ENCODE measurements at regions not wholly inside any gene's neighbourhood (a gene's known extent, or its start where the extent isn't known, plus 50 kb on each side); places are given as distances from the start of the nearest gene placed in this dataset.

GRCh38 chr9:11432361-11432760 lies 819.6 kb upstream of the PTPRD start:
- ATAC-seq (no peak), DNase-seq (no peak)
- Mint-ChIP-seq H3K4me3 (no peak overlapping the region), H3K9me3 (ENCODE audit: low read depth) (peaks cover 11% of the 10 kb centered on the region), H3K27ac (no peak overlapping the region), H3K27me3 (no peaks in the 10 kb centered on the region), H3K36me3 (ENCODE audit: low read depth) (no peaks in the 10 kb centered on the region), H3K4me1 (no peaks in the 10 kb centered on the region)
- intact Hi-C loops (cut with DNase I, micrococcal nuclease): no loop called here
- POLR2A ChIA-PET: no interaction called here
- CTCF ChIA-PET: no interaction called here

- Mint-ChIP-seq H3K27me3 (no peaks in the 10 kb centered on the region), H3K9me3 (ENCODE audit: low read depth) (peaks cover 23% of the 10 kb centered on the region), H3K4me1 (no peaks in the 10 kb centered on the region), H3K4me3 (no peak overlapping the region), H3K27ac (no peak overlapping the region), H3K36me3 (ENCODE audit: low read depth) (no peaks in the 10 kb centered on the region)
- DNase-seq (no peak), ATAC-seq (no peak)
- POLR2A ChIA-PET: no interaction called here
- CTCF ChIA-PET: no interaction called here
- intact Hi-C loops (cut with DNase I, micrococcal nuclease): no loop called here
Measured at GRCh38 chr9:11443631-11444030, 830.8 kb upstream of the PTPRD start.

- CTCF ChIA-PET: no interaction called here
- POLR2A ChIA-PET: no interaction called here
- H3K27me3 Mint-ChIP-seq: no peaks in the 10 kb centered on the region
Measured at GRCh38 chr9:11457825-11458790, 845.3 kb upstream of the PTPRD start.

GRCh38 chr9:11469745-11470144 lies 856.9 kb upstream of the PTPRD start:
- H3K9me3 Mint-ChIP-seq (ENCODE audit: low read depth): no peaks in the 10 kb centered on the region
- ATAC-seq (no peak), DNase-seq (no peak)
- H3K4me3 Mint-ChIP-seq: no peak overlapping the region
- H3K4me1 Mint-ChIP-seq: no peaks in the 10 kb centered on the region
- H3K27ac Mint-ChIP-seq: no peak overlapping the region
- intact Hi-C loops (cut with DNase I, micrococcal nuclease): no loop called here
- ChIA-PET POLR2A (no interaction called here), CTCF (no interaction called here)
- no peaks in the 10 kb centered on the region for H3K27me3 Mint-ChIP-seq
- H3K36me3 Mint-ChIP-seq (ENCODE audit: low read depth): no peaks in the 10 kb centered on the region

More at GRCh38 chr9:11457825-11458790, 845.3 kb upstream of the PTPRD start:
- peaks cover 7% of the 10 kb centered on the region for H3K9me3 Mint-ChIP-seq (ENCODE audit: low read depth)
- no peak overlapping the region for H3K27ac Mint-ChIP-seq
- H3K4me3 Mint-ChIP-seq: no peak overlapping the region
- DNase-seq (no peak), ATAC-seq (no peak)
- no peaks in the 10 kb centered on the region for H3K4me1 Mint-ChIP-seq
- H3K36me3 Mint-ChIP-seq (ENCODE audit: low read depth): no peaks in the 10 kb centered on the region
- intact Hi-C loops (cut with DNase I, micrococcal nuclease): no loop called here

GRCh38 chr9:11471321-11471720 lies 858.5 kb upstream of the PTPRD start:
- intact Hi-C loops (cut with DNase I, micrococcal nuclease): no loop called here
- no peak for ATAC-seq
- H3K27ac Mint-ChIP-seq: no peak overlapping the region
- H3K4me1 Mint-ChIP-seq: no peaks in the 10 kb centered on the region
- H3K4me3 Mint-ChIP-seq: no peak overlapping the region
- H3K27me3 Mint-ChIP-seq: no peaks in the 10 kb centered on the region
- DNase-seq: no peak
- ChIA-PET POLR2A (no interaction called here), CTCF (no interaction called here)
- H3K9me3 Mint-ChIP-seq (ENCODE audit: low read depth): peaks cover 1% of the 10 kb centered on the region
- H3K36me3 Mint-ChIP-seq (ENCODE audit: low read depth): no peaks in the 10 kb centered on the region

- DNase-seq (no peak), ATAC-seq (no peak)
- no peaks in the 10 kb centered on the region for H3K36me3 Mint-ChIP-seq (ENCODE audit: low read depth)
- no peak overlapping the region for H3K27ac Mint-ChIP-seq
- H3K27me3 Mint-ChIP-seq: no peaks in the 10 kb centered on the region
- ChIA-PET POLR2A (no interaction called here), CTCF (interaction anchor here (0.5 kb wide), 1 partner anchor 12 kb away, joined by 3 read pairs; no protein-coding TSS in a partner anchor)
- no peaks in the 10 kb centered on the region for H3K4me1 Mint-ChIP-seq
- H3K9me3 Mint-ChIP-seq (ENCODE audit: low read depth): peaks cover 20% of the 10 kb centered on the region
- no peak overlapping the region for H3K4me3 Mint-ChIP-seq
- intact Hi-C loops (cut with DNase I, micrococcal nuclease): no loop called here
Measured at GRCh38 chr9:11500780-11501179, 888.0 kb upstream of the PTPRD start.

- no peaks in the 10 kb centered on the region for H3K4me1 Mint-ChIP-seq
- no peak overlapping the region for H3K4me3 Mint-ChIP-seq
- no peak for DNase-seq
- ChIA-PET CTCF (interaction anchor here (1.1 kb wide), 1 partner anchor 16 kb away, joined by 4 read pairs; no protein-coding TSS in a partner anchor), POLR2A (no interaction called here)
- no peaks in the 10 kb centered on the region for H3K27me3 Mint-ChIP-seq
- ATAC-seq: no peak
- H3K27ac Mint-ChIP-seq: no peak overlapping the region
- H3K9me3 Mint-ChIP-seq (ENCODE audit: low read depth): peaks cover 13% of the 10 kb centered on the region
- intact Hi-C loops (cut with DNase I, micrococcal nuclease): no loop called here
- H3K36me3 Mint-ChIP-seq (ENCODE audit: low read depth): no peaks in the 10 kb centered on the region
Measured at GRCh38 chr9:11506980-11507379, 894.2 kb upstream of the PTPRD start.

GRCh38 chr9:11537566-11537965 lies 924.8 kb upstream of the PTPRD start:
- H3K4me1 Mint-ChIP-seq: no peaks in the 10 kb centered on the region
- H3K36me3 Mint-ChIP-seq (ENCODE audit: low read depth): no peaks in the 10 kb centered on the region
- CTCF ChIA-PET: no interaction called here
- no peak overlapping the region for H3K27ac Mint-ChIP-seq
- ATAC-seq (no peak), DNase-seq (no peak)
- POLR2A ChIA-PET: no interaction called here
- intact Hi-C loops (cut with DNase I, micrococcal nuclease): no loop called here
- H3K9me3 Mint-ChIP-seq (ENCODE audit: low read depth): peaks cover 12% of the 10 kb centered on the region
- H3K27me3 Mint-ChIP-seq: no peaks in the 10 kb centered on the region
- no peak overlapping the region for H3K4me3 Mint-ChIP-seq

GRCh38 chr9:11542781-11543180 lies 930.0 kb upstream of the PTPRD start:
- POLR2A ChIA-PET: no interaction called here
- Mint-ChIP-seq H3K27ac (no peak overlapping the region), H3K4me3 (no peak overlapping the region), H3K36me3 (ENCODE audit: low read depth) (no peaks in the 10 kb centered on the region), H3K9me3 (ENCODE audit: low read depth) (peaks cover 11% of the 10 kb centered on the region), H3K27me3 (no peaks in the 10 kb centered on the region), H3K4me1 (no peaks in the 10 kb centered on the region)
- intact Hi-C loops (cut with DNase I, micrococcal nuclease): no loop called here
- CTCF ChIA-PET: no interaction called here
- no peak for ATAC-seq
- no peak for DNase-seq

- intact Hi-C loops (cut with DNase I, micrococcal nuclease): no loop called here
- no peak overlapping the region for H3K4me3 Mint-ChIP-seq
- ChIA-PET CTCF (interaction anchor here (0.7 kb wide), 1 partner anchor 1373 kb away, joined by 3 read pairs; no protein-coding TSS in a partner anchor), POLR2A (no interaction called here)
- DNase-seq (no peak), ATAC-seq (no peak)
- no peaks in the 10 kb centered on the region for H3K27me3 Mint-ChIP-seq
- H3K27ac Mint-ChIP-seq: no peak overlapping the region
- no peaks in the 10 kb centered on the region for H3K36me3 Mint-ChIP-seq (ENCODE audit: low read depth)
- no peaks in the 10 kb centered on the region for H3K4me1 Mint-ChIP-seq
- H3K9me3 Mint-ChIP-seq (ENCODE audit: low read depth): peaks cover 13% of the 10 kb centered on the region
Measured at GRCh38 chr9:11546231-11546630, 933.4 kb upstream of the PTPRD start.

GRCh38 chr9:11549311-11549794 lies 936.6 kb upstream of the PTPRD start:
- Mint-ChIP-seq H3K9me3 (ENCODE audit: low read depth) (peaks cover 8% of the 10 kb centered on the region), H3K36me3 (ENCODE audit: low read depth) (no peaks in the 10 kb centered on the region), H3K27ac (no peak overlapping the region), H3K27me3 (no peaks in the 10 kb centered on the region), H3K4me1 (no peaks in the 10 kb centered on the region), H3K4me3 (no peak overlapping the region)
- ChIA-PET POLR2A (no interaction called here), CTCF (no interaction called here)
- ATAC-seq (no peak), DNase-seq (no peak)
- intact Hi-C loops (cut with DNase I, micrococcal nuclease): no loop called here

GRCh38 chr9:11551106-11551505 lies 938.3 kb upstream of the PTPRD start:
- no peaks in the 10 kb centered on the region for H3K4me1 Mint-ChIP-seq
- ChIA-PET CTCF (no interaction called here), POLR2A (no interaction called here)
- H3K9me3 Mint-ChIP-seq (ENCODE audit: low read depth): peaks cover 8% of the 10 kb centered on the region
- ATAC-seq (no peak), DNase-seq (no peak)
- H3K36me3 Mint-ChIP-seq (ENCODE audit: low read depth): no peaks in the 10 kb centered on the region
- H3K27ac Mint-ChIP-seq: no peak overlapping the region
- intact Hi-C loops (cut with DNase I, micrococcal nuclease): no loop called here
- H3K27me3 Mint-ChIP-seq: no peaks in the 10 kb centered on the region
- no peak overlapping the region for H3K4me3 Mint-ChIP-seq

Data from activated CD4-positive, alpha-beta T cell treated with anti-CD3 and anti-CD28 coated beads for 36 hours (primary cell).